GM12878 (cell line): ENCODE measurements at regions not wholly inside any gene's neighbourhood (a gene's known extent, or its start where the extent isn't known, plus 50 kb on each side); places are given as distances from the start of the nearest gene placed in this dataset.

Experiments used
- ATAC-seq: fragments of 200-7000 bp; cut with Tn5 transposase; 3 replicates; pipeline ENCODE4 v1.9.1; 2020; ENCODE audit warnings: mild to moderate bottlenecking, moderate library complexity
- BruUV-seq: library from RNA; stranded (reverse); fragments of 400-500 nt; replicated peaks from 2 replicates; lab custom pipeline; 2021; lab: Mats Ljungman, UMichigan
- CTCF ChIA-PET: fragments of 300-600 bp; sonication (Branson Sonifier 250); formaldehyde crosslinking; extraction: SDS; loops from one replicate; lab custom pipeline; 2021; ENCODE audit warnings: inconsistent platforms; lab: Yijun Ruan, JAX
- POLR2A ChIA-PET: fragments of 350-600 bp; formaldehyde crosslinking; extraction: SDS; loops from one replicate; lab custom pipeline; 2021; ENCODE audit warnings: inconsistent platforms; lab: Charles Lee
- RAD21 ChIA-PET: fragments of 300-600 bp; sonication (Branson Sonifier 250); formaldehyde crosslinking; loops from one replicate; lab custom pipeline; 2023; ENCODE audit warnings: antibody characterized with exemption; ENCODE audit not compliant: unreplicated experiment; lab: Charles Lee
- SMC1A ChIA-PET: fragments of 300-600 bp; sonication (Branson Sonifier 250); formaldehyde crosslinking; loops from one replicate; lab custom pipeline; 2023; ENCODE audit not compliant: unreplicated experiment, uncharacterized antibody; lab: Charles Lee
- DNase-seq: peaks from one replicate; pipeline ENCODE4 v3.0.0-alpha.2; 2011; ENCODE audit warnings: low read depth, low spot score
- FAIRE-seq: peaks from 3 replicates; lab custom pipeline; 2011; peaks lifted over from hg19 to GRCh38; lab: Jason Lieb, UNC
- H2AFZ ChIP-seq: 2 replicates; pipeline ENCODE4 v1.6.0; 2011; ENCODE audit warnings: low read depth, low read length, control low read depth; ENCODE audit not compliant: control insufficient read depth
- H3K27ac ChIP-seq: 2 replicates; pipeline ENCODE4 v1.5.1; 2011; ENCODE audit warnings: control low read depth; ENCODE audit not compliant: control insufficient read depth, insufficient read depth
- H3K27me3 ChIP-seq, 2 experiments: replicated peaks in 1 of 2; 2 replicates each; pipeline versions ENCODE4 v1.6.0 to v1.6.1; 2011; ENCODE audit warnings: low read length in 1 of 2; ENCODE audit not compliant: control insufficient read depth in 2 of 2, insufficient read depth in 2 of 2
- H3K36me3 ChIP-seq, 2 experiments: 2 replicates each; pipeline ENCODE4 v1.5.1; 2011; ENCODE audit warnings: low read length in 1 of 2; ENCODE audit not compliant: control insufficient read depth in 2 of 2, insufficient read depth in 2 of 2
- H3K4me1 ChIP-seq: 2 replicates; pipeline ENCODE4 v1.6.1; 2011; ENCODE audit warnings: mild to moderate bottlenecking, low read length, moderate library complexity, mixed read lengths; ENCODE audit not compliant: control insufficient read depth, insufficient read depth
- H3K4me2 ChIP-seq: 2 replicates; pipeline ENCODE4 v1.6.0; 2011; ENCODE audit warnings: control low read depth; ENCODE audit not compliant: control insufficient read depth, insufficient read depth
- H3K4me3 ChIP-seq: fragments of 200-600 bp; sonication (generic); 2 replicates; pipeline ENCODE4 v1.5.1; 2016
- H3K79me2 ChIP-seq: 2 replicates; pipeline ENCODE4 v1.6.0; 2011; ENCODE audit warnings: low read length; ENCODE audit not compliant: control insufficient read depth, insufficient read depth
- H3K9ac ChIP-seq: 2 replicates; pipeline ENCODE4 v1.8.0; 2011; ENCODE audit warnings: low read length, control low read depth, mixed read lengths; ENCODE audit not compliant: control insufficient read depth, insufficient read depth
- H3K9me3 ChIP-seq: replicated peaks from 3 replicates; pipeline ENCODE4 v1.5.1; 2011; ENCODE audit warnings: mild to moderate bottlenecking, low read length; ENCODE audit not compliant: control insufficient read depth, insufficient read depth
- H4K20me1 ChIP-seq: 2 replicates; pipeline ENCODE4 v1.6.0; 2011; ENCODE audit not compliant: control insufficient read depth, insufficient read depth
- ATF7 ChIP-seq: fragments of 450-650 bp; IDR thresholded peaks from 2 replicates; pipeline ENCODE4 v1.6.1; 2016; ENCODE audit warnings: low read depth, mild to moderate bottlenecking
- CBX3 ChIP-seq: fragments of 200-600 bp; sonication (generic); IDR thresholded peaks from 2 replicates; pipeline ENCODE4 v1.6.1; 2016; ENCODE audit warnings: low read depth, borderline replicate concordance
- CHD1 ChIP-seq: IDR thresholded peaks from 2 replicates; pipeline ENCODE4 v1.6.1; 2012; ENCODE audit warnings: low read depth, low read length, improper control_type of control experiment
- DPF2 ChIP-seq: fragments of 450-650 bp; IDR thresholded peaks from 2 replicates; pipeline ENCODE4 v1.6.1; 2017; ENCODE audit warnings: mild to moderate bottlenecking
- EED ChIP-seq: sonication (generic); IDR thresholded peaks from 2 replicates; pipeline ENCODE4 v1.6.1; 2016; ENCODE audit warnings: antibody characterized with exemption, low read depth
- GATAD2B ChIP-seq: fragments of 450-650 bp; conservative IDR thresholded peaks from 2 replicates; pipeline ENCODE4 v1.6.1; 2017; ENCODE audit warnings: low read depth, mild to moderate bottlenecking, moderate library complexity
- IKZF2 ChIP-seq, 2 experiments: fragments of 450-650 bp; IDR thresholded peaks; 2 replicates each; pipeline ENCODE4 v1.6.1; 2017; ENCODE audit warnings: mild to moderate bottlenecking in 2 of 2, moderate library complexity in 2 of 2
- MYC ChIP-seq: IDR thresholded peaks from 2 replicates; pipeline ENCODE4 v1.6.1; 2011; ENCODE audit warnings: mild to moderate bottlenecking, low read length, moderate library complexity, inconsistent platforms; ENCODE audit not compliant: insufficient read depth, insufficient replicate concordance, insufficient read length, severe bottlenecking
- NR2C2 ChIP-seq: IDR thresholded peaks from 2 replicates; pipeline ENCODE4 v1.6.1; 2011; ENCODE audit warnings: borderline replicate concordance, low read depth; ENCODE audit not compliant: control insufficient read depth, insufficient read length
- NR2F1 ChIP-seq: fragments of 450-650 bp; conservative IDR thresholded peaks from 2 replicates; pipeline ENCODE4 v1.6.1; 2017; ENCODE audit warnings: mild to moderate bottlenecking
- RAD51 ChIP-seq: fragments of 450-650 bp; IDR thresholded peaks from 2 replicates; pipeline ENCODE4 v1.6.1; 2016; ENCODE audit warnings: moderate library complexity, mild to moderate bottlenecking, inconsistent platforms
- RELB ChIP-seq: fragments of 450-650 bp; IDR thresholded peaks from 2 replicates; pipeline ENCODE4 v1.6.1; 2017; ENCODE audit warnings: low read depth, mild to moderate bottlenecking, moderate library complexity
- SMAD1 ChIP-seq: fragments of 450-650 bp; IDR thresholded peaks from 2 replicates; pipeline ENCODE4 v1.6.1; 2018; ENCODE audit warnings: mild to moderate bottlenecking, low read depth; ENCODE audit not compliant: partially characterized antibody
- USF1 ChIP-seq: IDR thresholded peaks from 2 replicates; pipeline ENCODE4 v1.6.1; 2011; ENCODE audit warnings: borderline replicate concordance, low read depth, mild to moderate bottlenecking, moderate library complexity, mixed read lengths, low read length; ENCODE audit not compliant: insufficient read depth; ENCODE audit errors: extremely low read length
- WRNIP1 ChIP-seq: IDR thresholded peaks from 2 replicates; pipeline ENCODE4 v1.6.1; 2011; ENCODE audit warnings: low read depth, low read length, improper control_type of control experiment, borderline replicate concordance
- ZNF207 ChIP-seq: fragments of 450-650 bp; IDR thresholded peaks from 2 replicates; pipeline ENCODE4 v1.6.1; 2014; ENCODE audit warnings: antibody characterized with exemption, mild to moderate bottlenecking, borderline replicate concordance
- WGBS: methylation state at CpG from one replicate; pipeline ENCODE4 v1.1.6; 2016; ENCODE audit warnings: low lambda C conversion rate; ENCODE audit not compliant: insufficient replicate concordance, insufficient coverage; ENCODE audit errors: missing lambda C conversion rate; 5-methylcytosine and 5-hydroxymethylcytosine counted together
- in situ Hi-C: fragments of 300-500 bp; cut with MboI; formaldehyde crosslinking; loops from 9 replicates; pipeline ENCODE4 v1.14.3; 2018; ENCODE audit warnings: mixed read lengths
- intact Hi-C: fragments of 100-400 bp; cut with micrococcal nuclease; formaldehyde crosslinking; loops from one replicate; pipeline ENCODE4 v1.14.2; 2022; ENCODE audit not compliant: unreplicated experiment

GRCh38 chr6:84579404-84579803, 185.0 kb downstream of the TBX18 start:
- TF ChIP-seq RELB (no peak), RAD51 (no peak), CHD1 (no peak)
- ATAC-seq (no peak), DNase-seq (no peak), FAIRE-seq (no peak)
- WGBS: 0% methylated on average over 1 of the region's 1 CpG
- no peaks in the 10 kb centered on the region for H3K36me3 ChIP-seq
- intact Hi-C loops: loop anchor here (5.0 kb wide), 1 partner anchor 193 kb away; no protein-coding TSS in a partner anchor
- BruUV-seq: no TSS peak
- H3K79me2 ChIP-seq: no peaks in the 10 kb centered on the region
- peaks cover 1% of the 10 kb centered on the region; the same call in 1 of the 3 replicates for H3K9me3 ChIP-seq
- no peaks in the 10 kb centered on the region; the same call in 1 of the 2 replicates for H3K4me1 ChIP-seq
- no peak overlapping the region for H3K4me3 ChIP-seq
- H2AFZ ChIP-seq: no peak overlapping the region
- POLR2A ChIA-PET: no interaction called here
- SMC1A ChIA-PET: interaction anchor here (1.4 to 2.2 kb wide), 4 partner anchors 9 to 153 kb away, joined by 3 to 6 read pairs (median 4); no protein-coding TSS in a partner anchor
- no peak overlapping the region for H3K4me2 ChIP-seq
- RAD21 ChIA-PET: interaction anchor here (1.6 kb wide), 1 partner anchor 33 kb away, joined by 7 read pairs; no protein-coding TSS in a partner anchor
- H4K20me1 ChIP-seq: no peaks in the 10 kb centered on the region
- no peak overlapping the region for H3K9ac ChIP-seq
- no peak overlapping the region for H3K27ac ChIP-seq
- H3K27me3 ChIP-seq: no peaks in the 10 kb centered on the region; a peak in 1 of 4 replicates
- CTCF ChIA-PET: interaction anchor here (1.3 kb wide), 1 partner anchor 151 kb away, joined by 7 read pairs; no protein-coding TSS in a partner anchor
- in situ Hi-C loops: no loop called here

GRCh38 chr6:84576029-84576428, 188.4 kb downstream of the TBX18 start:
- Histone ChIP-seq H3K4me1 (no peaks in the 10 kb centered on the region; the same call in 1 of the 2 replicates), H3K9me3 (peaks cover 1% of the 10 kb centered on the region; the same call in 1 of the 3 replicates), H3K27ac (no peak overlapping the region), H3K4me2 (no peak overlapping the region), H2AFZ (no peak overlapping the region), H3K36me3 (no peaks in the 10 kb centered on the region), H3K4me3 (no peak overlapping the region), H3K79me2 (no peaks in the 10 kb centered on the region), H3K27me3 (no peaks in the 10 kb centered on the region), H3K9ac (no peak overlapping the region), H4K20me1 (no peaks in the 10 kb centered on the region)
- SMC1A ChIA-PET: interaction anchor here (0.7 to 4.1 kb wide), 13 partner anchors 8 to 291 kb away, joined by 3 to 40 read pairs (median 4); no protein-coding TSS in a partner anchor
- RAD21 ChIA-PET: interaction anchor here (1.2 to 2.2 kb wide), 6 partner anchors 29 to 292 kb away, joined by 3 to 15 read pairs (median 4); no protein-coding TSS in a partner anchor
- in situ Hi-C loops: no loop called here
- no TSS peak for BruUV-seq
- POLR2A ChIA-PET: interaction anchor here (0.7 to 1.5 kb wide), 3 partner anchors 12 to 506 kb away, joined by 3 to 4 read pairs (median 3); no protein-coding TSS in a partner anchor
- intact Hi-C loops: loop anchor here (5.0 kb wide), 1 partner anchor 196 kb away; no protein-coding TSS in a partner anchor
- DNase-seq: no peak
- FAIRE-seq: no peak
- CTCF ChIA-PET: interaction anchor here (0.5 to 1.7 kb wide), 8 partner anchors 8 to 348 kb away, joined by 3 to 7 read pairs (median 4); partner anchors contain the start of gene CEP162
- peak; percentile 8 for ATAC-seq
- no peak for TF ChIP-seq EED
- no peak for TF ChIP-seq MYC
- TF ChIP-seq ZNF207: no peak
- no peak for TF ChIP-seq USF1
- no peak for TF ChIP-seq CBX3
- no peak for TF ChIP-seq GATAD2B
- no peak for TF ChIP-seq SMAD1
- no peak for TF ChIP-seq ATF7
- no peak for TF ChIP-seq WRNIP1
- TF ChIP-seq IKZF2 (IDR thresholded peaks at IDR 0.05): no peak
- no peak for TF ChIP-seq NR2F1
- no peak for TF ChIP-seq NR2C2
- TF ChIP-seq DPF2: no peak
